GM12878 (cell line): ENCODE measurements at regions not wholly inside any gene's neighbourhood (a gene's known extent, or its start where the extent isn't known, plus 50 kb on each side); places are given as distances from the start of the nearest gene placed in this dataset.

Experiments used
- BCL11A ChIP-seq: IDR thresholded peaks from 2 replicates; pipeline ENCODE4 v1.6.1; 2011; ENCODE audit warnings: low read depth, low read length
- CEBPZ ChIP-seq: fragments of 150-350 bp; IDR thresholded peaks from 2 replicates; pipeline ENCODE4 v1.6.1; 2016; ENCODE audit warnings: low read depth, low read length
- CHD1 ChIP-seq: IDR thresholded peaks from 2 replicates; pipeline ENCODE4 v1.6.1; 2012; ENCODE audit warnings: low read depth, low read length, improper control_type of control experiment
- EZH2 ChIP-seq: IDR thresholded peaks from 2 replicates; pipeline ENCODE4 v1.6.1; 2012; ENCODE audit warnings: low read depth, mild to moderate bottlenecking, control low read depth, inconsistent platforms, low read length, borderline replicate concordance; ENCODE audit not compliant: control insufficient read depth
- JUND ChIP-seq: IDR thresholded peaks from 2 replicates; pipeline ENCODE4 v1.6.1; 2012; ENCODE audit warnings: low read depth, mild to moderate bottlenecking, low read length, improper control_type of control experiment, moderate library complexity
- MAX ChIP-seq: IDR thresholded peaks from 2 replicates; pipeline ENCODE4 v1.6.1; 2012; ENCODE audit warnings: low read depth, low read length, improper control_type of control experiment
- MYC ChIP-seq: IDR thresholded peaks from 2 replicates; pipeline ENCODE4 v1.6.1; 2011; ENCODE audit warnings: mild to moderate bottlenecking, low read length, moderate library complexity, inconsistent platforms; ENCODE audit not compliant: insufficient read depth, insufficient replicate concordance, insufficient read length, severe bottlenecking
- RAD21 ChIP-seq: IDR thresholded peaks from 2 replicates; pipeline ENCODE4 v1.6.1; 2011; ENCODE audit warnings: mild to moderate bottlenecking, low read depth, low read length, moderate library complexity; ENCODE audit not compliant: insufficient read depth
- ZNF217 ChIP-seq: fragments of 450-650 bp; IDR thresholded peaks from 2 replicates; pipeline ENCODE4 v1.6.1; 2017; ENCODE audit warnings: antibody characterized with exemption, mild to moderate bottlenecking

DNA sequence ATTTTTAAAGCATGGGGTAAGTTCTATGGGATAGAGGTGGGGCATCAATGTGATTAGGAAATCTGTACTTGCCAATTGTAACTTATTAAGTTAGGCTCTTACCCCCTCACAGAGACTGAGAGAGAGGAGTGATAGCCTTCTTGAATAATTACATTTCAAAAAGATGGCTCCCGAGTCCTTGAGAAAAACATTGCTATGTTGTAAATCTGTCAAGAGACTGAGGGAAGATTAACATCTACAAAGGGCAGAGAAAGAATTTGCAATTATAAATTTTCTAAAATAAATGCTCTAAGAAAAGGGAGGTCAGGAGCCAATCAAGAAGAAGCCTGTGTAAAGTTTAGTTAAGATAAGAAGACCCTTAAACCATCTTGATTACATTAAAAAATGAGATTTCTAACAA is 1570.8 kb downstream of the OLFM4 start:
- TF ChIP-seq MAX, result no peak
- no peak for TF ChIP-seq RAD21
- TF ChIP-seq CEBPZ, result no peak
- no peak for TF ChIP-seq EZH2
- TF ChIP-seq JUND, result no peak
- TF ChIP-seq ZNF217, result no peak
- no peak for TF ChIP-seq BCL11A
- no peak for TF ChIP-seq CHD1
- TF ChIP-seq MYC, result no peak
